ENCODE measurements at regions not wholly inside any gene's neighbourhood (a gene's known extent, or its start where the extent isn't known, plus 50 kb on each side); places are given as distances from the start of the nearest gene placed in this dataset.

DNA sequence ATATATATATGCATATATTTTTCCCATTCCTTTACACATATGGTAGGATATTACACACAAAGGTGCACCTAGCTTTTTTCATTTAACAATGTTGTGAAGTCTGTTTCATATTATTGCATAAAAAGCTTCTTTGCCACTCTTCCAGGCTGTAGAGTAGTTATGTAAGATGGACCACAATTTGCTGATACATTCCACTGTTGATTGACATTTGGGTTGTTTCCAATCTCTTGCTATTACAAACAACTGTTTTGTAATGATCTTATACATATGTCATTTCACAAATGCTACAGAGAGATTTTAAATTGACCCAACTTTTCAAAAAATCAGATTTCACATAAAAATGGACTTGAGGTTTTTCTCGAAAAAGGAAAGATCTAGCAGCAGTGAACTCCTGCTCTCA, 301.4 kb downstream of the CDCA7 start:
- TF ChIP-seq, protein P1, sequence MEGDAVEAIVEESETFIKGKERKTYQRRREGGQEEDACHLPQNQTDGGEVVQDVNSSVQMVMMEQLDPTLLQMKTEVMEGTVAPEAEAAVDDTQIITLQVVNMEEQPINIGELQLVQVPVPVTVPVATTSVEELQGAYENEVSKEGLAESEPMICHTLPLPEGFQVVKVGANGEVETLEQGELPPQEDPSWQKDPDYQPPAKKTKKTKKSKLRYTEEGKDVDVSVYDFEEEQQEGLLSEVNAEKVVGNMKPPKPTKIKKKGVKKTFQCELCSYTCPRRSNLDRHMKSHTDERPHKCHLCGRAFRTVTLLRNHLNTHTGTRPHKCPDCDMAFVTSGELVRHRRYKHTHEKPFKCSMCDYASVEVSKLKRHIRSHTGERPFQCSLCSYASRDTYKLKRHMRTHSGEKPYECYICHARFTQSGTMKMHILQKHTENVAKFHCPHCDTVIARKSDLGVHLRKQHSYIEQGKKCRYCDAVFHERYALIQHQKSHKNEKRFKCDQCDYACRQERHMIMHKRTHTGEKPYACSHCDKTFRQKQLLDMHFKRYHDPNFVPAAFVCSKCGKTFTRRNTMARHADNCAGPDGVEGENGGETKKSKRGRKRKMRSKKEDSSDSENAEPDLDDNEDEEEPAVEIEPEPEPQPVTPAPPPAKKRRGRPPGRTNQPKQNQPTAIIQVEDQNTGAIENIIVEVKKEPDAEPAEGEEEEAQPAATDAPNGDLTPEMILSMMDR (IDR thresholded peaks at IDR 0.05): no peak
- no peak for TF ChIP-seq POLR2A (IDR thresholded peaks at IDR 0.05)

Data from right lobe of liver (tissue), 4 donors.